Pancreas (tissue), 10 donors: ENCODE measurements at regions not wholly inside any gene's neighbourhood (a gene's known extent, or its start where the extent isn't known, plus 50 kb on each side); places are given as distances from the start of the nearest gene placed in this dataset.

Experiments used
- ATAC-seq, 4 donors: fragments of 200-7000 bp; cut with Tn5 transposase; one replicate each; pipeline versions ENCODE4 v1.8.0 to v1.9.1; 2020; ENCODE audit warnings: mild to moderate bottlenecking in 4 of 4, moderate library complexity in 4 of 4
- DNase-seq, 6 donors: peaks; one replicate each; pipeline ENCODE4 v3.0.0-alpha.2; 2020
- FAIRE-seq: peaks from 2 replicates; lab custom pipeline; 2012; peaks lifted over from hg19 to GRCh38; lab: Jason Lieb, UNC
- H3K27ac ChIP-seq, 4 donors: fragments of 200-600 bp; sonication (generic); 1 replicate in 3 of 4; 2 replicates in 1 of 4; pipeline versions ENCODE4 v1.5.0 to v1.8.0; 2020
- H3K27me3 ChIP-seq, 4 donors: fragments of 200-600 bp; one replicate each; pipeline ENCODE4 v1.8.0; 2021
- H3K36me3 ChIP-seq, 3 donors: fragments of 200-600 bp; sonication (generic) in 1 of 3; one replicate each; pipeline versions ENCODE4 v1.5.0 to v1.8.0; 2020 to 2021
- H3K4me1 ChIP-seq, 3 donors: fragments of 200-600 bp; one replicate each; pipeline ENCODE4 v1.8.0; 2021
- H3K4me3 ChIP-seq, 4 donors: fragments of 200-600 bp; sonication (generic) in 2 of 4; one replicate each; pipeline versions ENCODE4 v1.5.0 to v1.8.0; 2020 to 2021
- H3K9me3 ChIP-seq, 4 donors: fragments of 200-600 bp; one replicate each; pipeline ENCODE4 v1.8.0; 2021
- WGBS, 2 donors: extraction: QIAGEN DNeasy Blood & Tissue Kit; methylation state at CpG; one replicate each; pipeline ENCODE4 v1.1.7; 2013; 5-methylcytosine and 5-hydroxymethylcytosine counted together
- intact Hi-C, 3 donors: fragments of 100-400 bp; cut with DNase I; formaldehyde crosslinking; loops; one replicate each; pipeline versions ENCODE4 v1.11.1 to v1.14.2; 2022
- TF ChIP-seq, protein P1 (sequence below), 4 donors: fragments of 200-600 bp; sonication (generic) in 3 of 4; IDR thresholded peaks; one replicate each; pipeline versions ENCODE4 v1.5.0 to v1.8.0; 2021; ENCODE audit warnings: antibody characterized with exemption in 4 of 4
- donor health status: healthy with polysubstance abuse.
- donor health status: DM: no; HTN: no; CAD: no; lungs with moderate emphysema.
- donor health status: DM: no; HTN: no; CAD: no.
- donor health status: control.
- donor health status: control.
- donor health status: Bipolar disorder and iron deficiency.
- donor health status: DM: yes; HTN: yes; CAD: no.
- donor health status: DM: no; HTN: no; CAD: no.
- donor health status: DM: no; HTN: no; CAD: no.
- donor health status: DM: yes; HTN: yes; CAD: no.

GRCh38 chr1:38567401-38567800, 292.2 kb downstream of the RRAGC start:
- FAIRE-seq (no peak), ATAC-seq (no peak), DNase-seq (no peak)
- no peak overlapping the region for H3K27ac ChIP-seq
- H3K4me1 ChIP-seq: no peaks in the 10 kb centered on the region
- no peaks in the 10 kb centered on the region for H3K36me3 ChIP-seq
- H3K27me3 ChIP-seq: no peaks in the 10 kb centered on the region
- TF ChIP-seq, protein P1, sequence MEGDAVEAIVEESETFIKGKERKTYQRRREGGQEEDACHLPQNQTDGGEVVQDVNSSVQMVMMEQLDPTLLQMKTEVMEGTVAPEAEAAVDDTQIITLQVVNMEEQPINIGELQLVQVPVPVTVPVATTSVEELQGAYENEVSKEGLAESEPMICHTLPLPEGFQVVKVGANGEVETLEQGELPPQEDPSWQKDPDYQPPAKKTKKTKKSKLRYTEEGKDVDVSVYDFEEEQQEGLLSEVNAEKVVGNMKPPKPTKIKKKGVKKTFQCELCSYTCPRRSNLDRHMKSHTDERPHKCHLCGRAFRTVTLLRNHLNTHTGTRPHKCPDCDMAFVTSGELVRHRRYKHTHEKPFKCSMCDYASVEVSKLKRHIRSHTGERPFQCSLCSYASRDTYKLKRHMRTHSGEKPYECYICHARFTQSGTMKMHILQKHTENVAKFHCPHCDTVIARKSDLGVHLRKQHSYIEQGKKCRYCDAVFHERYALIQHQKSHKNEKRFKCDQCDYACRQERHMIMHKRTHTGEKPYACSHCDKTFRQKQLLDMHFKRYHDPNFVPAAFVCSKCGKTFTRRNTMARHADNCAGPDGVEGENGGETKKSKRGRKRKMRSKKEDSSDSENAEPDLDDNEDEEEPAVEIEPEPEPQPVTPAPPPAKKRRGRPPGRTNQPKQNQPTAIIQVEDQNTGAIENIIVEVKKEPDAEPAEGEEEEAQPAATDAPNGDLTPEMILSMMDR (IDR thresholded peaks at IDR 0.05): no peak
- 64 to 65% methylated on average over 5 of the region's 5 CpGs for WGBS, 2 donors
- no peak overlapping the region for H3K4me3 ChIP-seq
- intact Hi-C loops: no loop called here
- no peaks in the 10 kb centered on the region for H3K9me3 ChIP-seq

GRCh38 chr1:38565020-38565491, 294.5 kb downstream of the RRAGC start:
- 43 to 45% methylated on average over 5 of the region's 5 CpGs for WGBS, 2 donors
- FAIRE-seq (no peak), ATAC-seq (no peak), DNase-seq (no peak)
- no peaks in the 10 kb centered on the region for H3K9me3 ChIP-seq
- intact Hi-C loops: no loop called here
- no peaks in the 10 kb centered on the region for H3K36me3 ChIP-seq
- H3K4me1 ChIP-seq: no peaks in the 10 kb centered on the region
- peaks cover 0 to 3% (median 0%) of the 10 kb centered on the region in 4 donors for H3K27me3 ChIP-seq
- TF ChIP-seq, protein P1 (IDR thresholded peaks at IDR 0.05): no peak
- no peak overlapping the region for H3K27ac ChIP-seq
- no peak overlapping the region for H3K4me3 ChIP-seq

DNA sequence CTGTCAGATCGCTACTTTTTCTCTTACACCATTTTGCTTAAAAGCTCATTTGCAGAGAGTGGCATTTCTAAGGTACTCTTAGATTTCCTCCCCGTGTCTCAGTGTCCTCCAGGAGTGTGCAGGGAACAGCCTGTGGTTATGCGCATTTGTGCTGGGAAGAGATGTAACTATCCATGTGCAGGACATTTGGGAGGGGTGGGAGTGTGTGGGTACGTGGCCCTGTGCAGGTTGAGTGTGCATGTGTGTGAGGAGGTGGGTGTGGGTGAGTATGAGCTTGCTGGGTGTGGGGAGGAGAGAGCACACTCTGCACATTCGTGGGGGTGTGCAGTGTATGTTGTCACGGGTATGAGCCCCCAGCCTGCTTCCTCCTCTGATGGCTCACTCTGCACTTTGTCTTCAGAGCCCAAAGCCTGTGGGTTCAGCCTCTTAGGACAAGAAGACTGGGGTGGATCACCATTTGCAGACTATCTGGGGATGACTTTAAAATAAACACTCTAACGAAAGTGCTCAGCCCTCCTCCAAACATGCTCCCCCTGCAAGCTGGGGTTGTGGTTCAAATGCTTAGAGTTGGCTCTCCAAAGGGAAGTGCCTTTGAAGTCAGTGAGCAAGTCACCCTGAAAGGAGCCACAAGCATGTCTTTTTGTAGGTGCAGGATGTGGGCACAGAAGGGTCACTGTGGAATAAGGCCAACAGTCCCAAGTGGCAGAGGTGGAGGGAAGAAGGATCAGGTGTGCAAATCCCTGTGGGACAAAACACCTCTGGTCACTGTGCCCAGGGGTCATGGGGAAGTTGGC, 295.4 kb downstream of the RRAGC start:
- Histone ChIP-seq H3K4me1 (no peaks in the 10 kb centered on the region), H3K36me3 (no peaks in the 10 kb centered on the region), H3K27me3 (peaks cover 0 to 3% (median 0%) of the 10 kb centered on the region in 4 donors), H3K27ac (no peak overlapping the region), H3K9me3 (no peaks in the 10 kb centered on the region), H3K4me3 (no peak overlapping the region)
- WGBS, 2 donors: 46 to 55% methylated on average over 7 of the region's 7 CpGs
- intact Hi-C loops: no loop called here
- DNase-seq (no peak), FAIRE-seq (no peak), ATAC-seq (no peak)
- TF ChIP-seq, protein P1 (IDR thresholded peaks at IDR 0.05): no peak

- FAIRE-seq: no peak
Observed at GRCh38 chr1:38561725-38562124, 297.8 kb downstream of the RRAGC start.

More at GRCh38 chr1:38561725-38562124, 297.8 kb downstream of the RRAGC start:
- H3K4me1 ChIP-seq: no peaks in the 10 kb centered on the region
- H3K27me3 ChIP-seq: peaks cover 0 to 3% (median 0%) of the 10 kb centered on the region in 4 donors
- no peak overlapping the region for H3K4me3 ChIP-seq
- TF ChIP-seq, protein P1 (IDR thresholded peaks at IDR 0.05): no peak
- no peak overlapping the region for H3K27ac ChIP-seq
- no peaks in the 10 kb centered on the region for H3K9me3 ChIP-seq
- DNase-seq (no peak), ATAC-seq (no peak)
- 25 to 31% methylated on average over 12 of the region's 12 CpGs for WGBS, 2 donors
- no peaks in the 10 kb centered on the region for H3K36me3 ChIP-seq
- intact Hi-C loops: no loop called here
